ENCODE measurements at regions not wholly inside any gene's neighbourhood (a gene's known extent, or its start where the extent isn't known, plus 50 kb on each side); places are given as distances from the start of the nearest gene placed in this dataset.

GRCh38 chr17:77407321-77408277 lies 266.8 kb downstream of the SEC14L1 start:
- peak overlapping the region; percentile 76 for H3K27ac ChIP-seq (replicated peaks)
- H3K4me3 ChIP-seq, result no peak overlapping the region
- TF ChIP-seq, protein P1, sequence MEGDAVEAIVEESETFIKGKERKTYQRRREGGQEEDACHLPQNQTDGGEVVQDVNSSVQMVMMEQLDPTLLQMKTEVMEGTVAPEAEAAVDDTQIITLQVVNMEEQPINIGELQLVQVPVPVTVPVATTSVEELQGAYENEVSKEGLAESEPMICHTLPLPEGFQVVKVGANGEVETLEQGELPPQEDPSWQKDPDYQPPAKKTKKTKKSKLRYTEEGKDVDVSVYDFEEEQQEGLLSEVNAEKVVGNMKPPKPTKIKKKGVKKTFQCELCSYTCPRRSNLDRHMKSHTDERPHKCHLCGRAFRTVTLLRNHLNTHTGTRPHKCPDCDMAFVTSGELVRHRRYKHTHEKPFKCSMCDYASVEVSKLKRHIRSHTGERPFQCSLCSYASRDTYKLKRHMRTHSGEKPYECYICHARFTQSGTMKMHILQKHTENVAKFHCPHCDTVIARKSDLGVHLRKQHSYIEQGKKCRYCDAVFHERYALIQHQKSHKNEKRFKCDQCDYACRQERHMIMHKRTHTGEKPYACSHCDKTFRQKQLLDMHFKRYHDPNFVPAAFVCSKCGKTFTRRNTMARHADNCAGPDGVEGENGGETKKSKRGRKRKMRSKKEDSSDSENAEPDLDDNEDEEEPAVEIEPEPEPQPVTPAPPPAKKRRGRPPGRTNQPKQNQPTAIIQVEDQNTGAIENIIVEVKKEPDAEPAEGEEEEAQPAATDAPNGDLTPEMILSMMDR (IDR thresholded peaks at IDR 0.05; ENCODE audit: borderline replicate concordance), result no peak
- no peak for DNase-seq
- peaks cover 10% of the 10 kb centered on the region for H3K36me3 ChIP-seq
- H3K4me1 ChIP-seq, result peaks cover 81% of the 10 kb centered on the region
- intact Hi-C loops (cut with micrococcal nuclease), result no loop called here
- H3K27me3 ChIP-seq (ENCODE audit: low read depth), result no peaks in the 10 kb centered on the region
- H3K9me3 ChIP-seq (replicated peaks), result peaks cover 3% of the 10 kb centered on the region

- Histone ChIP-seq H3K9me3 (replicated peaks) (peaks cover 9% of the 10 kb centered on the region), H3K4me1 (peaks cover 74% of the 10 kb centered on the region), H3K36me3 (peaks cover 7% of the 10 kb centered on the region), H3K27me3 (ENCODE audit: low read depth) (no peaks in the 10 kb centered on the region), H3K4me3 (no peak overlapping the region), H3K27ac (replicated peaks) (peak overlapping the region; percentile 76)
- intact Hi-C loops (cut with micrococcal nuclease), result no loop called here
- no peak for DNase-seq
- TF ChIP-seq, protein P1 (IDR thresholded peaks at IDR 0.05; ENCODE audit: borderline replicate concordance), result no peak
These were observed 267.5 kb downstream of the SEC14L1 start for GRCh38 chr17:77408284-77408683.

GRCh38 chr17:77409282-77410161 lies 268.8 kb downstream of the SEC14L1 start:
- DNase-seq, result peak; percentile 79
- H3K27ac ChIP-seq (replicated peaks), result peak overlapping the region; percentile 76
- peaks cover 61% of the 10 kb centered on the region for H3K4me1 ChIP-seq
- TF ChIP-seq, protein P1 (IDR thresholded peaks at IDR 0.05; ENCODE audit: borderline replicate concordance), result no peak
- peak overlapping the region; percentile 51 for H3K4me3 ChIP-seq
- peaks cover 9% of the 10 kb centered on the region for H3K9me3 ChIP-seq (replicated peaks)
- no peaks in the 10 kb centered on the region for H3K27me3 ChIP-seq (ENCODE audit: low read depth)
- H3K36me3 ChIP-seq, result peaks cover 6% of the 10 kb centered on the region
- intact Hi-C loops (cut with micrococcal nuclease), result no loop called here

DNA sequence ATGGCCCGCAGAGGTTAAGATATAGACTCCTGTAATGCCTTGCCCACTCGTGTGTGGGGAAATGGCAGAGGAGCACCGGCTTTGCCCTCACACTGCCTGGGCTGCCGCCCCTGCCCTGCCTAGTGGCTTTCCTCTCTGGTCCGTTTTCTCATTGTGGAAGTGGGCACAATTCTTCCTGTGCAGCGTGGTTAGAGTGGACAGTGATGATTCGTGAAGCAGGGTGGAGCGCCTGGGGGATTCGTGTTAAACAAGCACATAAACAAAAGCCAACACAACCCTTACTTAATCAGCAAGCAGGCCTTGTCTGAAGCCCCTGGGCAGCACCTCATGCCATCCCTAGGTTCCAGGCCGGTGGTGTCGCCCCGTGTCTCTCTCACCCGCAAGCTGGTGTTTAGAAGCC lies 269.7 kb downstream of the SEC14L1 start:
- H3K27ac ChIP-seq (replicated peaks), result peak overlapping the region; percentile 76
- peaks cover 52% of the 10 kb centered on the region for H3K4me1 ChIP-seq
- no peak for DNase-seq

More for the DNA sequence above, 269.7 kb downstream of the SEC14L1 start:
- TF ChIP-seq, protein P1 (IDR thresholded peaks at IDR 0.05; ENCODE audit: borderline replicate concordance), result no peak
- Histone ChIP-seq H3K27me3 (ENCODE audit: low read depth) (no peaks in the 10 kb centered on the region), H3K9me3 (replicated peaks) (peaks cover 9% of the 10 kb centered on the region), H3K4me3 (no peak overlapping the region), H3K36me3 (peaks cover 6% of the 10 kb centered on the region)
- intact Hi-C loops (cut with micrococcal nuclease), result no loop called here

All from left ventricle myocardium inferior (tissue), 1 donor.